Mesenchymal stem cell (in vitro differentiated cells and primary cell): ENCODE measurements at regions not wholly inside any gene's neighbourhood (a gene's known extent, or its start where the extent isn't known, plus 50 kb on each side); places are given as distances from the start of the nearest gene placed in this dataset.

Experiments used
- DNase-seq: peaks from one replicate; pipeline ENCODE4 v3.0.0-alpha.2; 2013
- H2AFZ ChIP-seq: one replicate; pipeline ENCODE4 v1.6.1; 2013; ENCODE audit warnings: low read depth, mild to moderate bottlenecking, control low read depth, inconsistent platforms, low read length, moderate library complexity
- H2AK5ac ChIP-seq: 2 replicates; pipeline ENCODE4 v1.6.1; 2013; ENCODE audit warnings: low read length, moderate library complexity, mild to moderate bottlenecking, inconsistent platforms; ENCODE audit not compliant: severe bottlenecking
- H2BK120ac ChIP-seq: one replicate; pipeline ENCODE4 v1.6.1; 2013; ENCODE audit warnings: low read depth, mild to moderate bottlenecking, inconsistent platforms, low read length, moderate library complexity
- H2BK12ac ChIP-seq, 2 experiments: one replicate each; pipeline ENCODE4 v1.6.1; 2013; ENCODE audit warnings: inconsistent platforms in 2 of 2, low read length in 2 of 2, mild to moderate bottlenecking in 2 of 2, moderate library complexity in 2 of 2, control low read depth in 1 of 2
- H2BK15ac ChIP-seq: one replicate; pipeline ENCODE4 v1.6.1; 2013; ENCODE audit warnings: mild to moderate bottlenecking, low read depth, inconsistent platforms; ENCODE audit not compliant: poor library complexity, severe bottlenecking
- H2BK5ac ChIP-seq: 2 replicates; pipeline ENCODE4 v1.6.1; 2013; ENCODE audit warnings: low read depth, mild to moderate bottlenecking, low read length, control low read depth, inconsistent platforms; ENCODE audit not compliant: poor library complexity, severe bottlenecking
- H3K14ac ChIP-seq, 2 experiments: one replicate each; pipeline ENCODE4 v1.6.1; 2013; ENCODE audit warnings: inconsistent platforms in 2 of 2, low read length in 2 of 2, control low read depth in 1 of 2, mild to moderate bottlenecking in 1 of 2, moderate library complexity in 1 of 2
- H3K18ac ChIP-seq, 2 experiments: one replicate each; pipeline ENCODE4 v1.6.1; 2013; ENCODE audit warnings: inconsistent platforms in 2 of 2, low read length in 2 of 2, control low read depth in 1 of 2, low read depth in 1 of 2, mild to moderate bottlenecking in 1 of 2
- H3K23ac ChIP-seq, 2 experiments: one replicate each; pipeline ENCODE4 v1.6.1; 2013; ENCODE audit warnings: inconsistent platforms in 2 of 2, low read length in 2 of 2, mild to moderate bottlenecking in 2 of 2, moderate library complexity in 2 of 2, control low read depth in 1 of 2
- H3K27ac ChIP-seq: 2 replicates; pipeline ENCODE4 v1.5.1; 2013; ENCODE audit warnings: mild to moderate bottlenecking, moderate library complexity, low read length, control low read depth, inconsistent platforms; ENCODE audit not compliant: poor library complexity, severe bottlenecking
- H3K27me3 ChIP-seq, 2 experiments: 2 replicates each; pipeline versions ENCODE4 v1.6.1 to v1.7.0; 2013; ENCODE audit warnings: low read length in 2 of 2, mild to moderate bottlenecking in 2 of 2, moderate library complexity in 2 of 2, control low read depth in 1 of 2, inconsistent platforms in 1 of 2; ENCODE audit not compliant: control insufficient read depth in 1 of 2, insufficient read depth in 1 of 2
- H3K36me3 ChIP-seq, 2 experiments: 2 replicates each; pipeline versions ENCODE4 v1.6.1 to v1.7.0; 2013; ENCODE audit warnings: low read length in 2 of 2, control low read depth in 1 of 2, inconsistent platforms in 1 of 2, low read depth in 1 of 2, mild to moderate bottlenecking in 1 of 2; ENCODE audit not compliant: insufficient read depth in 2 of 2, control insufficient read depth in 1 of 2
- H3K4ac ChIP-seq, 2 experiments: one replicate each; pipeline ENCODE4 v1.6.1; 2013; ENCODE audit warnings: inconsistent platforms in 2 of 2, low read length in 2 of 2, mild to moderate bottlenecking in 2 of 2, moderate library complexity in 2 of 2, control low read depth in 1 of 2, low read depth in 1 of 2
- H3K4me1 ChIP-seq: 2 replicates; pipeline ENCODE4 v1.6.1; 2013; ENCODE audit warnings: low read depth, low read length, control low read depth; ENCODE audit not compliant: control insufficient read depth, insufficient read depth
- H3K4me2 ChIP-seq: 2 replicates; pipeline ENCODE4 v1.6.1; 2013; ENCODE audit warnings: low read length, mild to moderate bottlenecking, inconsistent platforms; ENCODE audit not compliant: poor library complexity, severe bottlenecking
- H3K4me3 ChIP-seq, 2 experiments: 2 replicates each; pipeline versions ENCODE4 v1.5.1 to v1.7.0; 2013; ENCODE audit warnings: low read length in 2 of 2, mild to moderate bottlenecking in 2 of 2, control low read depth in 1 of 2, low read depth in 1 of 2; ENCODE audit not compliant: insufficient read depth in 1 of 2
- H3K79me1 ChIP-seq: replicated peaks from 2 replicates; pipeline ENCODE4 v1.6.1; 2013; ENCODE audit warnings: mild to moderate bottlenecking, control low read depth, low read length, inconsistent platforms; ENCODE audit not compliant: poor library complexity, severe bottlenecking
- H3K9ac ChIP-seq: 2 replicates; pipeline ENCODE4 v1.7.0; 2013; ENCODE audit warnings: mild to moderate bottlenecking, low read length, moderate library complexity
- H3K9me3 ChIP-seq: 2 replicates; pipeline ENCODE4 v1.7.0; 2013; ENCODE audit warnings: mild to moderate bottlenecking, low read length; ENCODE audit not compliant: control insufficient read depth
- H4K8ac ChIP-seq: one replicate; pipeline ENCODE4 v1.6.1; 2013; ENCODE audit warnings: inconsistent platforms, mild to moderate bottlenecking, low read length, moderate library complexity
- H4K91ac ChIP-seq: one replicate; pipeline ENCODE4 v1.6.1; 2013; ENCODE audit warnings: mild to moderate bottlenecking, low read length, inconsistent platforms
- WGBS: methylation state at CpG from one replicate; pipeline ENCODE4 v1.1.7; 2013; ENCODE audit warnings: mixed read lengths; 5-methylcytosine and 5-hydroxymethylcytosine counted together

DNA sequence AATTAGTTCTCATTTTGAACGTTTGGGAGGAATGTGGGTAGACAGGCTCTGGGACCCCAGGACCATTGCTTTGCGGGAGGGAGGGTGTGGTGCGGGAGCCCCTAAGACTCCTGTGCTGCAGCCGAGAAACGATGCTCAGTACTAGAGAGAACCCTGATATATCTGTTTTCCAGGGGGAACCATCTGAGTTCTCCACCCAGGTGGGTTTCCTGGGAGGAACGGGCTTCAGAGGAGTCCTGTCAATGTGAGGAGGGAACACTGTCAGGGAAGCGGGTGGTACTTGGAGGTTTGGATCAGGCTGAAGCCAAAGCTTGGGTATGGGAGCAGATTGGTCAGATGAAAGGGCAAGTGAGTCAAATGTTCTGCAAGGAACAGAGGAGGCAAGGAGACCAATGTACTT, 358.0 kb downstream of the FGF9 start:
- no peak overlapping the region for H4K8ac ChIP-seq
- no peaks in the 10 kb centered on the region for H3K36me3 ChIP-seq
- 90% methylated on average over 7 of the region's 7 CpGs for WGBS
- no peak overlapping the region for H3K18ac ChIP-seq
- H3K27me3 ChIP-seq = peaks cover 0 to 3% of the 10 kb centered on the region in 2 experiments
- no peak overlapping the region for H2BK15ac ChIP-seq
- H2BK120ac ChIP-seq = no peak overlapping the region
- H2BK12ac ChIP-seq = no peak overlapping the region
- no peak overlapping the region for H2BK5ac ChIP-seq
- no peak overlapping the region for H3K4ac ChIP-seq
- H3K4me1 ChIP-seq = no peaks in the 10 kb centered on the region
- H2AFZ ChIP-seq = no peak overlapping the region
- H3K23ac ChIP-seq = no peak overlapping the region
- H3K9ac ChIP-seq = no peak overlapping the region
- no peaks in the 10 kb centered on the region for H3K79me1 ChIP-seq
- no peak overlapping the region for H2AK5ac ChIP-seq
- no peak overlapping the region for H3K4me2 ChIP-seq
- DNase-seq = no peak
- H3K9me3 ChIP-seq = no peaks in the 10 kb centered on the region
- no peak overlapping the region for H4K91ac ChIP-seq
- no peak overlapping the region for H3K27ac ChIP-seq
- no peak overlapping the region for H3K4me3 ChIP-seq
- no peak overlapping the region for H3K14ac ChIP-seq

DNA sequence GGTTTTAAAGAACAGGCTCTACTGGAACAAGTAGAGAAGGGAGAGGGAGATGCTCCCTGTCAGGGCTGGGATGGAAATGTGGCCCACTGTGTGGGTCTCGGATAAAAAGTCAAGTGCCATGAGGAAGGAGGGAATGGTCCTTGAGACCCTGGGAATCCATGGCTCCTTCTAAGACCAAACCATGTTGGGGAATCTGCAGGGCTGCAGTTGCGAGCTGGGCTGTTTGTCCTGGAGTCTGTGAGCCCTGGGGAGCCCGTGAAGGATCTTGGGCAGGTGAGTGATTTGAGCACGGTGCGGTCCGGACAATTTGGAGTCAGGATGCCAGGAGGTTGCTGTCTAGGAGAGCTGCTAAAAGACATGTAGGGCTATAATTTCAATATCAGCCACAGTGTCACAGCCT, 359.4 kb downstream of the FGF9 start:
- no peak overlapping the region for H4K8ac ChIP-seq
- WGBS = 88% methylated on average over 6 of the region's 6 CpGs
- H3K9ac ChIP-seq = no peak overlapping the region
- no peak overlapping the region for H2BK120ac ChIP-seq
- H4K91ac ChIP-seq = no peak overlapping the region
- no peak overlapping the region for H3K23ac ChIP-seq
- no peak overlapping the region for H3K4me3 ChIP-seq
- no peak overlapping the region for H3K4ac ChIP-seq
- no peak overlapping the region for H3K4me2 ChIP-seq
- H2BK5ac ChIP-seq = no peak overlapping the region
- H2AK5ac ChIP-seq = no peak overlapping the region
- no peak overlapping the region for H2AFZ ChIP-seq
- H3K14ac ChIP-seq = no peak overlapping the region
- H2BK15ac ChIP-seq = no peak overlapping the region
- H3K18ac ChIP-seq = no peak overlapping the region
- no peaks in the 10 kb centered on the region for H3K79me1 ChIP-seq
- H2BK12ac ChIP-seq = no peak overlapping the region
- no peak for DNase-seq
- H3K36me3 ChIP-seq = no peaks in the 10 kb centered on the region
- no peak overlapping the region for H3K27ac ChIP-seq
- H3K27me3 ChIP-seq = peaks cover 0 to 3% of the 10 kb centered on the region in 2 experiments
- no peaks in the 10 kb centered on the region for H3K4me1 ChIP-seq
- no peaks in the 10 kb centered on the region for H3K9me3 ChIP-seq

DNA sequence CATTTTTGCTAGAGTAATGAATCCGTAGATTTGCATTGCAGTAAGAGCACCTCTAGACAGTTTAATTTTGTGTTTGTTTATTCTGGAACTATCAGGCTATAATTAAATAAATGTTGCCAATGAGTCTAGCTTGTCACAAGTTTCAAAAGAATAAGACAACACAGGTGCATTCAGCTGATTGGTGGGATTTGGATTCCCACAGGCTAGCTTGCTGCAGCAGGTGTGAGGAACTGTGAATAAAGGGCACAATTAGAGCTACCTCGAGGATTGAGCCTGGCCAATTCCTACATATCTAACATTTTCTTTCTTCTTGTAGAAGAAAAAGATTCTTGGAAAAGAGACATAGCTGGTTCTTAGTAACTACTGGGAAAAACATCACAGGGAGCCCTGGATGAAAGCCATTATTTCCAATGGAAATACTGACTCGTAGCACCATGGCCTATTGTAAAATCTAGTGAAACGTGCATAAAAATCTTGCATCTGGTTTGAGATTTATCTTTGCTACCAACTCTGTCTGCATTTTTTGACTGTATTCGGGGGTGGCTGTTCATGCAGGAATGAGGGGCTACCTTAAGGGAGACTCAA, 360.9 kb downstream of the FGF9 start:
- WGBS = 84% methylated on average over 3 of the region's 5 CpGs
- no peak overlapping the region for H3K14ac ChIP-seq

DNA sequence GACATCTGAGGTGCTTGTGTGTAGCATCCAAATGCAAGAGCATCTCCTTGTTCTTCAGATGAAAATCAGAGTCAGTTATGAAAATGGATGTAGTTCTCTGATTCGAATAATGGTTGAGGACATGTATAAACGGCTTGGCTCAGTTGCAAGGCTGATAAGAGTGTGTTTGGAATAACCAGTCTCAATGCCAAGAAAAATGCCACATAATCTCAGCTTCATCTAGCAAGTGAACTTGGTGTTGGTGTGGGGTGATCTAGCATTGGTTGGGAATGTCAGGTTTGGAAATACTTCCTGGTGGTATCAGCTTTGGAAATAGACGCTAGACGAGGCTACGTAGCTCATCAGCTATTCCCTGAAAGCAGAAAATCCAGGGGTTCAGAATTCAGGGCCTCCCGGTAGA, 362.0 kb downstream of the FGF9 start:
- H3K9ac ChIP-seq = no peak overlapping the region
- H4K91ac ChIP-seq = no peak overlapping the region
- no peak overlapping the region for H2AK5ac ChIP-seq
- no peak overlapping the region for H3K4me3 ChIP-seq
- 81% methylated on average over 6 of the region's 6 CpGs for WGBS
- no peak overlapping the region for H3K4ac ChIP-seq
- no peaks in the 10 kb centered on the region for H3K9me3 ChIP-seq
- no peak overlapping the region for H2AFZ ChIP-seq
- no peak overlapping the region for H4K8ac ChIP-seq
- H3K18ac ChIP-seq = no peak overlapping the region
- no peak overlapping the region for H3K27ac ChIP-seq
- no peak overlapping the region for H2BK15ac ChIP-seq
- no peak overlapping the region for H3K23ac ChIP-seq
- H2BK5ac ChIP-seq = no peak overlapping the region
- H3K27me3 ChIP-seq = peaks cover 0 to 3% of the 10 kb centered on the region in 2 experiments
- no peak for DNase-seq
- no peaks in the 10 kb centered on the region for H3K4me1 ChIP-seq
- H2BK120ac ChIP-seq = no peak overlapping the region
- H3K14ac ChIP-seq = no peak overlapping the region
- H3K79me1 ChIP-seq = no peaks in the 10 kb centered on the region
- no peak overlapping the region for H3K4me2 ChIP-seq
- H3K36me3 ChIP-seq = no peaks in the 10 kb centered on the region
- H2BK12ac ChIP-seq = no peak overlapping the region

More for the DNA sequence above, 360.9 kb downstream of the FGF9 start:
- no peak overlapping the region for H3K27ac ChIP-seq
- no peak overlapping the region for H2AK5ac ChIP-seq
- H3K4me3 ChIP-seq = no peak overlapping the region
- H4K8ac ChIP-seq = no peak overlapping the region
- H3K27me3 ChIP-seq = peaks cover 0 to 3% of the 10 kb centered on the region in 2 experiments
- no peak overlapping the region for H3K9ac ChIP-seq
- no peak overlapping the region for H2BK5ac ChIP-seq
- H3K4me1 ChIP-seq = no peaks in the 10 kb centered on the region
- H2BK120ac ChIP-seq = no peak overlapping the region
- no peaks in the 10 kb centered on the region for H3K79me1 ChIP-seq
- no peak overlapping the region for H3K23ac ChIP-seq
- no peaks in the 10 kb centered on the region for H3K9me3 ChIP-seq
- H4K91ac ChIP-seq = no peak overlapping the region
- H2AFZ ChIP-seq = no peak overlapping the region
- H2BK12ac ChIP-seq = no peak overlapping the region
- H3K36me3 ChIP-seq = no peaks in the 10 kb centered on the region
- no peak overlapping the region for H3K4me2 ChIP-seq
- no peak overlapping the region for H3K18ac ChIP-seq
- no peak for DNase-seq
- H3K4ac ChIP-seq = no peak overlapping the region
- no peak overlapping the region for H2BK15ac ChIP-seq
